HEK293 (cell line): ENCODE measurements at regions not wholly inside any gene's neighbourhood (a gene's known extent, or its start where the extent isn't known, plus 50 kb on each side); places are given as distances from the start of the nearest gene placed in this dataset.
"Not testable (repeated sequence)": the region's sequence is repeated elsewhere in the genome, so short reads cannot be mapped to it uniquely, and the experiment has no call there.

Experiments used
- CTCF ChIA-PET: fragments of 350-600 bp; formaldehyde crosslinking; extraction: SDS; loops from one replicate; lab custom pipeline; 2021; ENCODE audit warnings: antibody characterized with exemption; lab: Yijun Ruan, JAX
- POLR2A ChIA-PET: fragments of 300-600 bp; formaldehyde crosslinking; extraction: SDS; loops from one replicate; lab custom pipeline; 2020; ENCODE audit warnings: antibody characterized with exemption, inconsistent platforms; lab: Yijun Ruan, JAX
- H3K27ac ChIP-seq: fragments of 200-500 bp; sonication (Bioruptor generic); 2 replicates; pipeline ENCODE4 v1.5.1; 2014; ENCODE audit warnings: low read depth, low read length, control low read depth, inconsistent platforms; ENCODE audit errors: extremely low read depth
- H3K36me3 ChIP-seq, 2 experiments: fragments of 200-500 bp in 1 of 2; sonication (Bioruptor generic) in 1 of 2; 1 replicate in 1 of 2; 2 replicates in 1 of 2; pipeline ENCODE4 v1.5.1; 2014 to 2017; ENCODE audit warnings: inconsistent platforms in 2 of 2, low read length in 2 of 2; ENCODE audit not compliant: control insufficient read depth in 2 of 2, insufficient read depth in 1 of 2
- H3K4me1 ChIP-seq: fragments of 200-500 bp; sonication (Bioruptor generic); 2 replicates; pipeline ENCODE4 v1.5.1; 2014; ENCODE audit warnings: mild to moderate bottlenecking, low read length, inconsistent platforms; ENCODE audit not compliant: control insufficient read depth, insufficient read depth
- H3K4me3 ChIP-seq: 2 replicates; pipeline ENCODE4 v1.5.1; 2011; ENCODE audit warnings: low read depth, mild to moderate bottlenecking, control low read depth, low read length, moderate library complexity
- H3K9me3 ChIP-seq: fragments of 200-500 bp; sonication (Bioruptor generic); 2 replicates; pipeline ENCODE4 v1.5.1; 2014; ENCODE audit warnings: low read depth, low read length, inconsistent platforms; ENCODE audit not compliant: control insufficient read depth, insufficient read depth
- GLI4 ChIP-seq: fragments of 450-650 bp; formaldehyde crosslinking; IDR thresholded peaks from 2 replicates; pipeline ENCODE4 v1.5.1; 2016; ENCODE audit warnings: missing biosample characterization, missing genetic modification characterization
- SALL2 ChIP-seq: fragments of 450-650 bp; formaldehyde crosslinking; IDR thresholded peaks from 2 replicates; pipeline ENCODE4 v1.5.0; 2017; ENCODE audit warnings: missing biosample characterization, mild to moderate bottlenecking, missing genetic modification characterization, borderline replicate concordance
- SCRT2 ChIP-seq: fragments of 450-650 bp; formaldehyde crosslinking; IDR thresholded peaks from 2 replicates; pipeline ENCODE4 v1.5.1; 2016; ENCODE audit warnings: missing biosample characterization, missing genetic modification characterization
- SETDB1 ChIP-seq: IDR thresholded peaks from one replicate; pipeline ENCODE4 v1.6.1; 2017; ENCODE audit warnings: mild to moderate bottlenecking, low read length, moderate library complexity, mixed read lengths; ENCODE audit not compliant: insufficient read length
- ZNF146 ChIP-seq: fragments of 450-650 bp; formaldehyde crosslinking; IDR thresholded peaks from 2 replicates; pipeline ENCODE4 v1.5.1; 2016; ENCODE audit warnings: missing biosample characterization, missing genetic modification characterization
- ZNF174 ChIP-seq: fragments of 450-650 bp; formaldehyde crosslinking; IDR thresholded peaks from 2 replicates; pipeline ENCODE4 v1.5.0; 2017; ENCODE audit warnings: missing biosample characterization, mild to moderate bottlenecking, missing genetic modification characterization
- ZNF354C ChIP-seq: fragments of 450-650 bp; formaldehyde crosslinking; IDR thresholded peaks from 2 replicates; pipeline ENCODE4 v1.5.1; 2016; ENCODE audit warnings: missing biosample characterization, missing genetic modification characterization, low read depth, borderline replicate concordance
- ZNF473 ChIP-seq: fragments of 450-650 bp; formaldehyde crosslinking; IDR thresholded peaks from 2 replicates; pipeline ENCODE4 v1.5.1; 2017; ENCODE audit warnings: missing biosample characterization, missing genetic modification characterization
- ZNF48 ChIP-seq: fragments of 450-650 bp; formaldehyde crosslinking; IDR thresholded peaks from 2 replicates; pipeline ENCODE4 v1.5.1; 2016; ENCODE audit warnings: missing biosample characterization, missing genetic modification characterization
- ZNF561 ChIP-seq: fragments of 450-650 bp; IDR thresholded peaks from 2 replicates; pipeline ENCODE4 v1.5.1; 2018; ENCODE audit warnings: missing biosample characterization, missing genetic modification characterization, borderline replicate concordance
- ZNF571 ChIP-seq: fragments of 450-650 bp; formaldehyde crosslinking; IDR thresholded peaks from 2 replicates; pipeline ENCODE4 v1.5.0; 2017; ENCODE audit warnings: missing biosample characterization, missing genetic modification characterization
- ZNF610 ChIP-seq: fragments of 450-650 bp; formaldehyde crosslinking; IDR thresholded peaks from 2 replicates; pipeline ENCODE4 v1.5.1; 2016; ENCODE audit warnings: missing biosample characterization, missing genetic modification characterization, borderline replicate concordance
- ZNF654 ChIP-seq: fragments of 450-650 bp; formaldehyde crosslinking; IDR thresholded peaks from 2 replicates; pipeline ENCODE4 v1.5.1; 2016; ENCODE audit warnings: low read depth, missing biosample characterization, missing genetic modification characterization
- ZNF660 ChIP-seq: fragments of 450-650 bp; IDR thresholded peaks from 2 replicates; pipeline ENCODE4 v1.5.1; 2018; ENCODE audit warnings: missing biosample characterization, mild to moderate bottlenecking, missing genetic modification characterization
- ZNF701 ChIP-seq: fragments of 450-650 bp; formaldehyde crosslinking; IDR thresholded peaks from 2 replicates; pipeline ENCODE4 v1.5.1; 2016; ENCODE audit warnings: missing biosample characterization, missing genetic modification characterization
- ZNF791 ChIP-seq: fragments of 450-650 bp; formaldehyde crosslinking; IDR thresholded peaks from 2 replicates; pipeline ENCODE4 v1.5.1; 2016; ENCODE audit warnings: missing biosample characterization, missing genetic modification characterization
- ZNF792 ChIP-seq: fragments of 450-650 bp; formaldehyde crosslinking; IDR thresholded peaks from 2 replicates; pipeline ENCODE4 v1.5.1; 2016; ENCODE audit warnings: missing biosample characterization, missing genetic modification characterization
- TF ChIP-seq, protein P1 (sequence below): fragments of 450-650 bp; formaldehyde crosslinking; IDR thresholded peaks from 2 replicates; pipeline ENCODE4 v1.5.1; 2017; ENCODE audit warnings: missing biosample characterization, missing genetic modification characterization
- TF ChIP-seq, protein P2 (sequence below): fragments of 450-650 bp; formaldehyde crosslinking; IDR thresholded peaks from 2 replicates; pipeline ENCODE4 v1.5.1; 2016; ENCODE audit warnings: missing biosample characterization, missing genetic modification characterization
- TF ChIP-seq, protein P3 (sequence below): fragments of 450-650 bp; formaldehyde crosslinking; IDR thresholded peaks from 2 replicates; pipeline ENCODE4 v1.5.1; 2016; ENCODE audit warnings: missing biosample characterization, missing genetic modification characterization, low read depth
- TF ChIP-seq, protein P4 (sequence below): fragments of 450-650 bp; formaldehyde crosslinking; IDR thresholded peaks from 2 replicates; pipeline ENCODE4 v1.5.1; 2017; ENCODE audit warnings: missing biosample characterization, missing genetic modification characterization
- TF ChIP-seq, protein P5 (sequence below): fragments of 450-650 bp; formaldehyde crosslinking; IDR thresholded peaks from 2 replicates; pipeline ENCODE4 v1.5.1; 2016; ENCODE audit warnings: missing biosample characterization, missing genetic modification characterization

DNA sequence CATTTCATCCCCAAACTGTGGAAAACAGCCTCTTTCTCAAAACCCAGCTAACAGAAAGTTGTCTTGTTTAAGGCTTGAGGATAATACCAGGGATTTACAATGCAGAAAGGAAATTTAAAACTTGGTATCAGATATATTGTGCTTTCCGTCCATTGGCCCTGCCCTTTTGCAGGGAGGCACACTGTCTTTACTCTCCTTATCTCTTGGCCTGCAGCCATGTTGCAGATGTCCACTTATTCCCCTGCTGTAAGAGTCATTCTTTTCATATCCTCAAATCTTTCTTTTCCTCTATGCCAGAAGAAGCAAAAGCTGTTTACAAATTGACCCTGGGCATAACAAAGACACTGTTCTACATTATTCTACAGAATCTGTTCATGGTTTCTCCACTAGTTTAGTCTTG lies 75.6 kb upstream of the DYNLT3 start:
- no peak overlapping the region for H3K27ac ChIP-seq
- peaks cover 0 to 8% of the 10 kb centered on the region in 2 experiments; a peak in 1 of 3 replicates for H3K36me3 ChIP-seq
- no peak overlapping the region for H3K4me3 ChIP-seq
- H3K4me1 ChIP-seq, result no peaks in the 10 kb centered on the region
- CTCF ChIA-PET, result interaction anchor here (1.0 to 2.5 kb wide), 2 partner anchors 244 to 252 kb away, joined by 3 to 15 read pairs; no protein-coding TSS in a partner anchor
- TF ChIP-seq SCRT2 (tag by site-specific recombination), result no peak
- peak; percentile 36 for TF ChIP-seq SETDB1
- TF ChIP-seq, all 188 proteins: peak for 1
- POLR2A ChIA-PET, result interaction anchor here (0.5 kb wide), 1 partner anchor 190 kb away, joined by 3 read pairs; no protein-coding TSS in a partner anchor
- no peaks in the 10 kb centered on the region for H3K9me3 ChIP-seq

DNA sequence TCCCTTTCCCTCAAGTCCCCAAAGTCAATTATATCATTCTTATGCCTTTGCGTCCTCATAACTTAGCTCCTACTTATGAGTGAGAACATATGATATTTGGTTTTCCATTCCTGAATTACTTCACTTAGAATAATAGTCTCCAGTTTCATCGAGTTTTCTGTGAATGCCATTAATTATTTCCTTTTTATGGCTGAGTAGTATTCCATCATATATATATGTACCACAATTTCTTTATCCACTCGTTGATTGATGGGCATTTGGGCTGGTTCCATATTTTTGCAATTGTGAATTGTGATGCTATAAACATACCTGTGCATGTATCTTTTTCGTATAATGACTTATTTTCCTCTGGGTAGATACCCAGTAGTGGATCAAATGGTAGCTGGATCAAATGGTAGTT lies 78.4 kb upstream of the DYNLT3 start:
- H3K9me3 ChIP-seq, POLR2A ChIA-PET, H3K36me3 ChIP-seq, H3K4me3 ChIP-seq, H3K27ac ChIP-seq, H3K4me1 ChIP-seq: not testable (repeated sequence)
- TF ChIP-seq ZNF146, result peak; percentile 63; the same call in 1 of the 2 replicates
- CTCF ChIA-PET, result interaction anchor here (0.7 to 7.1 kb wide), 9 partner anchors 8 to 256 kb away, joined by 3 to 75 read pairs (median 4); no protein-coding TSS in a partner anchor

DNA sequence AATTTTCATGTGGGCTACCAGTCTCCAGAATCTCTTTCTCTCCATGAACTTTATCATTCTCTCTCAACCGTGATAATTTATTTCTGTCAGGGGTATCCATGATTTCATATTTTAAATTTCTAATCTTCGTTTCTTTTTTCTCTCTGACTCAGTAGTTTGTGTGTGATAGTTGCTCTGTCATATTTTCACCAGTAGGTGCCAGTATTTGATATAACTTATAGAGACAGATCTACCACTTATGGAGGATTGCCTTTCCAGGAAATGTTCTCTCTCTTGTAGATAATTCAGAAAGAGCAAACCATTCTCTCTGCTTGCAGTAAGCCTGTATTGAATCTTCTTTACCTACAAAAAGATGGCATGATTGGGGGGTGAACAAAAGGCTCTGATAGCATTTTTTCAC lies 79.3 kb upstream of the DYNLT3 start:
- H3K9me3 ChIP-seq, result no peaks in the 10 kb centered on the region
- H3K27ac ChIP-seq, result no peak overlapping the region
- ChIA-PET CTCF (interaction anchor here (0.6 to 7.1 kb wide), 17 partner anchors 9 to 381 kb away, joined by 3 to 75 read pairs (median 4); no protein-coding TSS in a partner anchor), POLR2A (no interaction called here)
- no peaks in the 10 kb centered on the region for H3K36me3 ChIP-seq
- H3K4me3 ChIP-seq, result no peak overlapping the region
- H3K4me1 ChIP-seq, result no peaks in the 10 kb centered on the region
- TF ChIP-seq ZNF610 (tag by site-specific recombination), result no peak
- no peak for TF ChIP-seq ZNF561 (tag by site-specific recombination)
- 0 out of 2 replicates have a peak, but pooled peaks have one; percentile 24 for TF ChIP-seq ZNF660
- no peak for TF ChIP-seq ZNF701 (tag by site-specific recombination)
- TF ChIP-seq GLI4, result no peak
- TF ChIP-seq ZNF571, result no peak
- TF ChIP-seq SALL2 (tag by site-specific recombination), result no peak
- TF ChIP-seq, protein P1, sequence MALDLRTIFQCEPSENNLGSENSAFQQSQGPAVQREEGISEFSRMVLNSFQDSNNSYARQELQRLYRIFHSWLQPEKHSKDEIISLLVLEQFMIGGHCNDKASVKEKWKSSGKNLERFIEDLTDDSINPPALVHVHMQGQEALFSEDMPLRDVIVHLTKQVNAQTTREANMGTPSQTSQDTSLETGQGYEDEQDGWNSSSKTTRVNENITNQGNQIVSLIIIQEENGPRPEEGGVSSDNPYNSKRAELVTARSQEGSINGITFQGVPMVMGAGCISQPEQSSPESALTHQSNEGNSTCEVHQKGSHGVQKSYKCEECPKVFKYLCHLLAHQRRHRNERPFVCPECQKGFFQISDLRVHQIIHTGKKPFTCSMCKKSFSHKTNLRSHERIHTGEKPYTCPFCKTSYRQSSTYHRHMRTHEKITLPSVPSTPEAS (tag by site-specific recombination), result no peak
- TF ChIP-seq, protein P2, sequence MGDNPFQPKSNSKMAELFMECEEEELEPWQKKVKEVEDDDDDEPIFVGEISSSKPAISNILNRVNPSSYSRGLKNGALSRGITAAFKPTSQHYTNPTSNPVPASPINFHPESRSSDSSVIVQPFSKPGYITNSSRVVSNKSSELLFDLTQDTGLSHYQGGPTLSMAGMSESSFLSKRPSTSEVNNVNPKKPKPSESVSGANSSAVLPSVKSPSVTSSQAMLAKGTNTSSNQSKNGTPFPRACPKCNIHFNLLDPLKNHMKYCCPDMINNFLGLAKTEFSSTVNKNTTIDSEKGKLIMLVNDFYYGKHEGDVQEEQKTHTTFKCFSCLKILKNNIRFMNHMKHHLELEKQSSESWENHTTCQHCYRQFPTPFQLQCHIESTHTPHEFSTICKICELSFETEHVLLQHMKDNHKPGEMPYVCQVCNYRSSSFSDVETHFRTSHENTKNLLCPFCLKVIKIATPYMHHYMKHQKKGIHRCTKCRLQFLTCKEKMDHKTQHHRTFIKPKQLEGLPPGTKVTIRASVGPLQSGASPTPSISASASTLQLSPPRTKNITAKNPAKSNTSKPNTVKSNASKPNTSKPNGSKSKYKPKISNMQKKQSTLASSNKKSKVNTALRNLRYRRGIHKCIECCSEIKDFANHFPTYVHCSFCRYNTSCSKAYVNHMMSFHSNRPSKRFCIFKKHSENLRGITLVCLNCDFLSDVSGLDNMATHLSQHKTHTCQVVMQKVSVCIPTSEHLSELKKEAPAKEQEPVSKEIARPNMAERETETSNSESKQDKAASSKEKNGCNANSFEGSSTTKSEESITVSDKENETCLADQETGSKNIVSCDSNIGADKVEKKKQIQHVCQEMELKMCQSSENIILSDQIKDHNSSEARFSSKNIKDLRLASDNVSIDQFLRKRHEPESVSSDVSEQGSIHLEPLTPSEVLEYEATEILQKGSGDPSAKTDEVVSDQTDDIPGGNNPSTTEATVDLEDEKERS, result no peak
- no peak for TF ChIP-seq ZNF792 (tag by site-specific recombination)
- no peak for TF ChIP-seq ZNF473 (tag by site-specific recombination)
- no peak for TF ChIP-seq ZNF174
- TF ChIP-seq, protein P3, sequence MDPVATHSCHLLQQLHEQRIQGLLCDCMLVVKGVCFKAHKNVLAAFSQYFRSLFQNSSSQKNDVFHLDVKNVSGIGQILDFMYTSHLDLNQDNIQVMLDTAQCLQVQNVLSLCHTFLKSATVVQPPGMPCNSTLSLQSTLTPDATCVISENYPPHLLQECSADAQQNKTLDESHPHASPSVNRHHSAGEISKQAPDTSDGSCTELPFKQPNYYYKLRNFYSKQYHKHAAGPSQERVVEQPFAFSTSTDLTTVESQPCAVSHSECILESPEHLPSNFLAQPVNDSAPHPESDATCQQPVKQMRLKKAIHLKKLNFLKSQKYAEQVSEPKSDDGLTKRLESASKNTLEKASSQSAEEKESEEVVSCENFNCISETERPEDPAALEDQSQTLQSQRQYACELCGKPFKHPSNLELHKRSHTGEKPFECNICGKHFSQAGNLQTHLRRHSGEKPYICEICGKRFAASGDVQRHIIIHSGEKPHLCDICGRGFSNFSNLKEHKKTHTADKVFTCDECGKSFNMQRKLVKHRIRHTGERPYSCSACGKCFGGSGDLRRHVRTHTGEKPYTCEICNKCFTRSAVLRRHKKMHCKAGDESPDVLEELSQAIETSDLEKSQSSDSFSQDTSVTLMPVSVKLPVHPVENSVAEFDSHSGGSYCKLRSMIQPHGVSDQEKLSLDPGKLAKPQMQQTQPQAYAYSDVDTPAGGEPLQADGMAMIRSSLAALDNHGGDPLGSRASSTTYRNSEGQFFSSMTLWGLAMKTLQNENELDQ (tag by site-specific recombination), result no peak
- TF ChIP-seq, protein P4, sequence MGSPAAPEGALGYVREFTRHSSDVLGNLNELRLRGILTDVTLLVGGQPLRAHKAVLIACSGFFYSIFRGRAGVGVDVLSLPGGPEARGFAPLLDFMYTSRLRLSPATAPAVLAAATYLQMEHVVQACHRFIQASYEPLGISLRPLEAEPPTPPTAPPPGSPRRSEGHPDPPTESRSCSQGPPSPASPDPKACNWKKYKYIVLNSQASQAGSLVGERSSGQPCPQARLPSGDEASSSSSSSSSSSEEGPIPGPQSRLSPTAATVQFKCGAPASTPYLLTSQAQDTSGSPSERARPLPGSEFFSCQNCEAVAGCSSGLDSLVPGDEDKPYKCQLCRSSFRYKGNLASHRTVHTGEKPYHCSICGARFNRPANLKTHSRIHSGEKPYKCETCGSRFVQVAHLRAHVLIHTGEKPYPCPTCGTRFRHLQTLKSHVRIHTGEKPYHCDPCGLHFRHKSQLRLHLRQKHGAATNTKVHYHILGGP (tag by site-specific recombination), result peak; percentile 58; the same call in 1 of the 2 replicates
- TF ChIP-seq ZNF48 (tag by site-specific recombination), result no peak
- TF ChIP-seq ZNF354C (tag by site-specific recombination), result no peak
- TF ChIP-seq, protein P5, sequence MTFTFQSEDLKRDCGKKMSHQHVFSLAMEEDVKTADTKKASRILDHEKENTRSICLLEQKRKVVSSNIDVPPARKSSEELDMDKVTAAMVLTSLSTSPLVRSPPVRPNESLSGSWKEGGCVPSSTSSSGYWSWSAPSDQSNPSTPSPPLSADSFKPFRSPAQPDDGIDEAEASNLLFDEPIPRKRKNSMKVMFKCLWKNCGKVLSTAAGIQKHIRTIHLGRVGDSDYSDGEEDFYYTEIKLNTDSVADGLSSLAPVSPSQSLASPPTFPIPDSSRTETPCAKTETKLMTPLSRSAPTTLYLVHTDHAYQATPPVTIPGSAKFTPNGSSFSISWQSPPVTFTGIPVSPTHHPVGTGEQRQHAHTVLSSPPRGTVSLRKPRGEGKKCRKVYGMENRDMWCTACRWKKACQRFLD (tag by site-specific recombination), result no peak
- TF ChIP-seq ZNF791 (tag by site-specific recombination), result no peak
- peak; percentile 71 for TF ChIP-seq ZNF654
